ENCODE measurements at regions not wholly inside any gene's neighbourhood (a gene's known extent, or its start where the extent isn't known, plus 50 kb on each side); places are given as distances from the start of the nearest gene placed in this dataset.

DNA sequence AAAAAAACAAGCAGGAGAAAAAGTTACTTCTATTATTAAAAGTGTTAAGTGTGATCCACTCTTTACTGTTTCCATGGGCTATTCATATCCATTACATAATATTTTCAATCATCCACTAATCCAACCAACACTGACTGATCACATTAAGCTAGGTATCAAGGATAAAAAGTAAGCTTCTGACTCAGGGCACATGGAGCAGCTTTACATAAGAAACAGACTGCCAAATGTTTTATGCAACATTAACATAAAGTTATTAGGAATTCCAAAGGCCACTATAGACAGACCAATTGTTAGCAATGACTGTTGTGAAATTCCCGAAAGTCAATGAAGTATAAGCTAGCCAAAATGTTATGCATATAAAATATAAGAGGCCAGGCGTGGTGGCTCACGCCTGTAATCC lies 277.6 kb downstream of the ZEB2 start:
- DNase-seq (ENCODE audit: low read depth in 2 of 2) = no peak

GRCh38 chr2:144241801-144242200 lies 278.1 kb downstream of the ZEB2 start:
- no peak for DNase-seq (ENCODE audit: low read depth in 2 of 2)

DNA sequence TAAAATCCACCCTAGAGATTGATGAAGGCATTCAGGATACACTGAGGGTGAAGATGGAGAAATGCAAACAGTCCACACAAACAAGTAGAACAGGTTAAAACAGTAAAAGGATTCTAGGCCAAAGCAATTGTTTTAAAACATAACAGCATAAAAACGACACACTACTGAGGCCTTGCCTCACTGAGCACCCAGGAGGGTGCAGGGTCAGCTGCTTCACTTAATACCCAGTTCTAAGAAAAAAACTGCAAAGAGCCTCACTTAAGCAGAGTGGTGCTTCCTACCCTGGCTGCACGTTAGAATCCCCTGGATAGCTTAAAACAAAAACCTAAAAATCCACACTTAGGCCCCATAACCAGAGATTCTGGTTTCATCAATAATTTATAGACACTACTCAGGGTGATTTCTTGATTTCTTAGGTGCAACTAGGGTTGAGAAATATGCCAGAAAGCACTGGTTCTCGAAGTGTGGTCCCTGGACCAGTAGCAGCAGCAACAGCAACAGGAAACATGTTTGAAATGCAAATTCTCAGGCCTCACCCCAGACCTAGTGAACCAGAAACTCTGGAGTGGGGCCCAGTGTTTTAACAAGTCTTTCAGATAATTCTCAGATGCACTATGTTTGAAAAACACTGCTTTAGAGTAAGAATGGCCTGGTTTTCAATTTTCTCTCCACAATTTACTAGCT lies 279.1 kb downstream of the ZEB2 start:
- no peak for DNase-seq (ENCODE audit: low read depth in 2 of 2)

- DNase-seq (ENCODE audit: low read depth in 2 of 2) = no peak
Observed at GRCh38 chr2:144239726-144240125, 280.2 kb downstream of the ZEB2 start.

DNA sequence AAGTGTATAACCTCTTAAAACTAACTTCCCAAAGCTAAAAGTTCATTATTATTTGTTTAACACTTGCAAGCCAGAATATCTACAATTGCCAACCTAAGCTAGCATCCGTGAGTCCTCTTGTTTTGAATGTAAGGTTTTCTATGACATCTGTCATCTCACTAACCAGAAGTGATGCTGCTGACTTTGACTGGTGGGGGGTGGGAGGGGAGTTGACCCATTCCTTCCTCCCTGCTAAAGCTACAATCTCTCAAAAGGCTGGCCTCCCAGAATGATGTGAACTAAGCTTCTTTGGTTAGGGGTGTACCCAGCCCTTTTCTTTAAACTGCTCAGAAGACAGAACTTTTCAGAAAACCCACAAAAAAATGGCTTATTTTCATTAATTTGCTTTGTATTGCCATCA lies 280.6 kb downstream of the ZEB2 start:
- DNase-seq (ENCODE audit: low read depth in 2 of 2) = no peak

DNA sequence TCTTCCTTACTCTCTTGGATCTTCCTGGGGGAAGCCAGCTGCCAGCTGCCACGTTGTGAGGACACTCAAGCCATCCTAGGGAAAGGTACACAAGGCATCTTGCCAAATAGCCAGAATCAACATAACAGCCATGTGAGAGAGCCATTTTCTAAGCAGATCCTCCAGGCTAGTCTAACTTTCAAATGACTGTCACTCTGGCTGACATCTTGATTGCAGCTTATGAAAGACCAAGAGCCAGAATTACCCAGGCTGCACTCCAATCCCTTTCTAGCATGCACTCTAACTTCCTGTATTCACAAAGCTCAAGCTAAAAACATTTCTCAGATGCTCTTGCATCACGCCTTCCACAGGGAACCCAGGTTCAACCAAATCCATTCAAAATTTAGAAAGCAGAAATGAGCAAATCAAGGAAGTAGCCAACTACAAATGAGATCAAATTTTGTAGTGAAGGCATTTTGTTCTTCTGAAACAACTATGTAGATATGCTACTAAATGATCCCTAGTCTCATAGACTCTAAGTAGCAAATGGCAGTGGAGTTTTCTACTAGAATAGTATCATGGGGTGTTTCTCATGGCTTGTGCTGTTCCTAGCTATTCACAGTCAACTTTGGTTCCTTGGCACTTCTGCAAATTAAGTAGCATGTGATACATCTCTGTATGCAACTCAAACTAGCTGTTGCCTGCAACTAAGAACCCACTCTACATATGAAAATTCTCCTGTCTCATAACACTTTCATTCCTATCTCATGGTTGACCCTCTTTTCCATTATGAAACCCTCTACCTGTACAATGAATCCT lies 281.9 kb downstream of the ZEB2 start:
- DNase-seq (ENCODE audit: low read depth in 2 of 2) = no peak

GRCh38 chr2:144237108-144237507 lies 282.8 kb downstream of the ZEB2 start:
- no peak for DNase-seq (ENCODE audit: low read depth in 2 of 2)

GRCh38 chr2:144235050-144235449 lies 284.9 kb downstream of the ZEB2 start:
- DNase-seq (ENCODE audit: low read depth in 2 of 2) = no peak

DNA sequence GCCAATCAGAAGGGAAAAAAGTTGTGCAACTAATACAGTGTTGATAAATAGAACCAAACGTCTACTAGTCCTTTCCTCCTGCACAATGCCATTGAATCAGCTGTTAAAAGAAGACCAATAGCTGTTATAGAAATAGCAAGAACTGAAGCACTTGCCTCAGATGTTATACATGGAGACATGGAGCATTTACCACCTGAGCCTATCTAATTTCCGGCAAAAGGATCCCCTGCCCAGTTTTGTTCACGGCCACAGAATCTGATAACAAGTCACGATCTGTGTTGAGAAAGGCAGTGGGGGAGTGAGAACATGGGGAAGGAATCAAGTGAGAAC lies 285.4 kb downstream of the ZEB2 start:
- DNase-seq (ENCODE audit: low read depth in 2 of 2) = no peak

DNA sequence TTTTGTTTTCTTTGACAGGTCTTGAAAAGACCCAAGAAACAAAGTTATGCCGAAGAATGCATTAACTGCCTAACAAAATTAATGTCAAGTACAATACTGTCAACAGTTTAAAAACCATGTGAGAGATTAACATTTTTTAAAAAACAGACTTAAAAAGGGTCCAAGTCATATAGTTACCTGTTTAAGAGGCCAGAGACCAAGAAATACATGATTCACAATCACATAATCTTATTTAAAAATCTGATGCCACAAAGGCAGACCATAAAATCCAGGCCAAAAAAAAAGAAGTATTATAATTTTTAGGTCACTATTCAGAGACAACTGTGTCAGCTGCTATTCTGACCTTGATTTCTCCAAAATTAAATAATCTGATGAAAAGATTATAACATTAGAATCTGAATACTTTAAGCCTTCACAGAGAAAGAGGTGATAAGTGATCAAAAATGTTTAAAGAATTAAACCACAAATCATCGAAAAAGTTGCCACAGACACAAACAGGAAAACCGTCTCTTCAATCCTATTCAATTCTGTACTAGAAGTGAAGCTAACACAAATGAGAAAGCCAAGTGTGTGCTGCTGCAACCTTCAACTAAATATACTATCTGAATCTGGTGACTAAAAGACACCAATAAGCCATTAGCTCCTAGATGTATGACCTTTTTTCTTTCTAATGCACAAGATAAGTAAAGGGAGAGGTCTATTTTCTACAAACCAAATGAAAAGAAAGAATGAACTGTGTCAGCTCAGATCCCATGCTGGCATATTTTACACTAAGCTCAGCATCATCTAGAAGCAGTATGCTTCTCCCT lies 286.0 kb downstream of the ZEB2 start:
- DNase-seq (ENCODE audit: low read depth in 2 of 2) = no peak

- no peak for DNase-seq (ENCODE audit: low read depth in 2 of 2)
Observed at GRCh38 chr2:144233317-144233716, 286.6 kb downstream of the ZEB2 start.

- DNase-seq (ENCODE audit: low read depth in 2 of 2) = no peak
Observed at GRCh38 chr2:144230448-144231085, 289.4 kb downstream of the ZEB2 start.

GRCh38 chr2:144230033-144230432 lies 289.9 kb downstream of the ZEB2 start:
- no peak for DNase-seq (ENCODE audit: low read depth in 2 of 2)

GRCh38 chr2:144229296-144229695 lies 290.6 kb downstream of the ZEB2 start:
- DNase-seq (ENCODE audit: low read depth in 2 of 2) = no peak

GRCh38 chr2:144227427-144228105 lies 292.4 kb downstream of the ZEB2 start:
- DNase-seq (ENCODE audit: low read depth in 2 of 2) = no peak

GRCh38 chr2:144225076-144225475 lies 294.8 kb downstream of the ZEB2 start:
- no peak for DNase-seq (ENCODE audit: low read depth in 2 of 2)

DNA sequence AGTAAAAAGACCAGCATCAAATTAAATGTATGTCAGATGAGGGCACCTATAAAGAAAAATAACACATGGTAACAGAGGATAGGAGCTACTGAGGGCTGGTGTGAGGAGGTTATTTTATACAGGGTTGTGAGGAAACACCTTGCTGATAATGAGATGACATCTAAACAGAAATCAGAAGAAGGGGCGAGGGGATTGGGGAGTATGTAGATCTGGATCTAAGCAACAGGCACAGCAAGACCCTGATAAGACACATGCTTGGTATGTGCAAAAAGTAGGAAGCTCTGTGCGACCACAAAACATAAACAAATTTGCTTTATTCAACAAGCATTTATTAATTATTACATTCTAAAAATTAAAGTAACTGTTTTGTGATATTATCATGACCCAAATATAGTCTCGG lies 295.4 kb downstream of the ZEB2 start:
- no peak for DNase-seq (ENCODE audit: low read depth in 2 of 2)

GRCh38 chr2:144219979-144220378 lies 299.9 kb downstream of the ZEB2 start:
- no peak for DNase-seq (ENCODE audit: low read depth in 2 of 2)

GRCh38 chr2:144217853-144218633 lies 301.9 kb downstream of the ZEB2 start:
- DNase-seq (ENCODE audit: low read depth in 2 of 2) = no peak

DNA sequence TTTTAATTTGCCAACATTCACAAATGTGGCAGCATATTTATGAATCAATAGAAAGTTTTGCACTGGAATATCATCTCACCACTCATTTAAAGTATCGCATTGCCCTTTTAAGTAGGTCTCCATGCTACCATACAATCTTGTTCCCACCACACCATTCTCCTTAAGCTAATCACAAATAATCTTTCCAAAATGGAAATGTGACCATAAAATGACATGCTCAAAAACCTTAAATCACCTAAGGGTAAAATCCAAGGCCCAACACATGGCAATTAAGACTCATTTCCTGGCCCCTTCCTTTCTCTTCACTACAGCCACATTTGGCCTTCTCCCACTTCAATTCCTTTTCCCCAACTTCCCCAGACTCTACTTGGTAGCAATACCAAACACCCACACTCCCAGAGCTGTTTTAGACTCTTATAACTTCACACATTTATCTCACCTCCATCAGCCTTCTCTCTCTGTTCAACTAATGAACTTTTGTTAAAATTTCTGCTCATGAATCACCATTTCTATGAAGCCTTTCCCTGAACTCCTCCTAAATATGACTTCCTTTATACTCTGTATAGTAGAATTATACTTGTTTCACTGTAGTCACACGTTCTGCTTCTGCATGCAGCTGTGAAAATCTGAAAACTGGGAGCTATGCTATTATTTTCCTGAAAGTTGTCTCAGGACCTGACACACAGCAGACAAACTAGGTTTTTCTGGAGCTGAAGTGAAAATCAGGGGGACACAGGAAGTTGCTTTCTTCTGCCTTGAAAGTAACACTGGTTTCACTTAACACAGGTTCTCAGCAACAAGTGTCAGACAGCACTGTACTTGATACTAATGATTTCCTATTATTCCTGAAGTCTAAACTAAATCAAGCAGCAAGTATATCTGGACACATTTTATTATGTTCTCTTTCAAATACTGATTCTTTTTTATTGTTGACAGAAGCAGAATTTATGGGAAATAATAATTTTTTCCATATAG lies 303.9 kb downstream of the ZEB2 start:
- DNase-seq (ENCODE audit: low read depth in 2 of 2) = no peak

Data from stimulated activated CD4-positive, alpha-beta T cell treated with anti-CD3 and anti-CD28 coated beads, Interleukin-12 subunit alpha, Interleukin-12 subunit beta, amount 100 ng/mL, for 24 hours (primary cell).